ENCODE measurements at regions not wholly inside any gene's neighbourhood (a gene's known extent, or its start where the extent isn't known, plus 50 kb on each side); places are given as distances from the start of the nearest gene placed in this dataset.

GRCh38 chr16:82260212-82260795 lies 90.3 kb upstream of the MPHOSPH6 start:
- H3K4me3 ChIP-seq: no peak overlapping the region
- CTCF ChIA-PET (ENCODE audit: low intra/inter-chr PET ratio): no interaction called here
- H3K4me1 ChIP-seq (replicated peaks in 1 of 2; ENCODE audit: control insufficient read depth in 2 of 2, insufficient read depth in 2 of 2, low read length in 2 of 2): no peaks in the 10 kb centered on the region
- H3K9me3 ChIP-seq (replicated peaks; ENCODE audit: control insufficient read depth, insufficient read depth, low read depth, low read length): no peaks in the 10 kb centered on the region
- H3K27ac ChIP-seq (ENCODE audit: extremely low read depth, low read depth, low read length): no peak overlapping the region
- ATAC-seq (no peak), FAIRE-seq (no peak), DNase-seq (ENCODE audit: extremely low read depth in 1 of 4, low spot score in 3 of 4) (no peak)
- H3K4me2 ChIP-seq (ENCODE audit: insufficient read depth, low read length): no peak overlapping the region
- H3K27me3 ChIP-seq (ENCODE audit: control insufficient read depth in 2 of 2, insufficient read depth in 2 of 2, low read length in 2 of 2): no peaks in the 10 kb centered on the region; a peak in 1 of 5 replicates
- POLR2A ChIA-PET: interaction anchor here (0.6 kb wide), 1 partner anchor 33 kb away, joined by 3 read pairs; no protein-coding TSS in a partner anchor
- 0% methylated on average over 6 of the region's 6 CpGs for WGBS (ENCODE audit: insufficient coverage, low coverage, missing lambda C conversion rate)
- TF ChIP-seq PREB (CRISPR knock-in tag; IDR thresholded peaks at IDR 0.05) (no peak), ZNF184 (CRISPR knock-in tag; IDR thresholded peaks at IDR 0.05) (no peak), SAFB (IDR thresholded peaks at IDR 0.05; ENCODE audit: borderline replicate concordance, low read depth, low read length) (no peak), HNRNPK (IDR thresholded peaks at IDR 0.05; ENCODE audit: low read depth, low read length, poor library complexity, severe bottlenecking) (no peak), CHD7 (IDR thresholded peaks at IDR 0.05; ENCODE audit: low read depth, low read length) (no peak), ZNF12 (CRISPR knock-in tag; IDR thresholded peaks at IDR 0.05) (no peak), ZNF121 (CRISPR knock-in tag; conservative IDR thresholded peaks at IDR 0.05) (no peak), BRD4 (IDR thresholded peaks at IDR 0.05) (no peak), MYNN (IDR thresholded peaks at IDR 0.05) (no peak), MYNN (CRISPR knock-in tag; IDR thresholded peaks at IDR 0.05) (no peak)
- no TSS peak for BruUV-seq (replicated peaks)
- H3K9me1 ChIP-seq (ENCODE audit: control insufficient read depth, insufficient read depth, low read length): no peaks in the 10 kb centered on the region
- in situ Hi-C loops (cut with MboI): loop anchor here (10.0 kb wide), 2 partner anchors 944 to 1184 kb away; no protein-coding TSS in a partner anchor
- no peaks in the 10 kb centered on the region for H3K36me3 ChIP-seq (ENCODE audit: control insufficient read depth, insufficient read depth, low read length)
- intact Hi-C loops (cut with micrococcal nuclease): loop anchor here (5.0 kb wide), 1 partner anchor 1187 kb away; no protein-coding TSS in a partner anchor
- H3K79me2 ChIP-seq (ENCODE audit: control insufficient read depth, insufficient read depth, low read length): no peaks in the 10 kb centered on the region
- no peak overlapping the region for H2AFZ ChIP-seq (ENCODE audit: low read depth, low read length)
- H3K9ac ChIP-seq (ENCODE audit: insufficient read depth in 1 of 2, low read depth in 2 of 2, low read length in 2 of 2): no peak overlapping the region
- no peaks in the 10 kb centered on the region for H4K20me1 ChIP-seq (replicated peaks; ENCODE audit: control insufficient read depth, insufficient read depth, low read length)

Measured in K562 (cell line).